AG04449 (cell line): ENCODE measurements at regions not wholly inside any gene's neighbourhood (a gene's known extent, or its start where the extent isn't known, plus 50 kb on each side); places are given as distances from the start of the nearest gene placed in this dataset.

Experiments used
- CTCF ChIA-PET: fragments of 350-600 bp; formaldehyde crosslinking; extraction: SDS; loops from one replicate; lab custom pipeline; 2021; ENCODE audit warnings: antibody characterized with exemption; lab: Yijun Ruan, JAX
- POLR2A ChIA-PET: fragments of 400-600, 350-600 bp; formaldehyde crosslinking; extraction: SDS; loops from one replicate; lab custom pipeline; 2020; ENCODE audit warnings: antibody characterized with exemption, inconsistent platforms; lab: Yijun Ruan, JAX
- DNase-seq: peaks from one replicate; pipeline ENCODE4 v3.0.0-alpha.2; 2010; ENCODE audit warnings: low read depth, low spot score
- H3K4me3 ChIP-seq: 2 replicates; pipeline ENCODE4 v1.5.1; 2011; ENCODE audit warnings: low read depth, mild to moderate bottlenecking, control low read depth, low read length
- CTCF ChIP-seq: IDR thresholded peaks from one replicate; pipeline ENCODE4 v1.5.1; 2011; ENCODE audit warnings: mild to moderate bottlenecking, moderate library complexity, low read length, control low read depth, inconsistent platforms; ENCODE audit not compliant: insufficient read depth; ENCODE audit errors: missing control alignments

GRCh38 chr2:72013726-72014125 is 133.9 kb downstream of the CYP26B1 start:
- ChIA-PET POLR2A (no interaction called here), CTCF (no interaction called here)
- TF ChIP-seq CTCF: no peak
- DNase-seq: no peak
- H3K4me3 ChIP-seq: no peak overlapping the region

- no peak for DNase-seq
- no peak overlapping the region for H3K4me3 ChIP-seq
- no peak for TF ChIP-seq CTCF
- ChIA-PET CTCF (interaction anchor here (1.6 kb wide), 1 partner anchor 9 kb away, joined by 3 read pairs; no protein-coding TSS in a partner anchor), POLR2A (no interaction called here)
These were observed 134.6 kb downstream of the CYP26B1 start for GRCh38 chr2:72012886-72013574.

- CTCF ChIA-PET: interaction anchor here (1.6 to 2.7 kb wide), 2 partner anchors 8 to 16 kb away, joined by 3 to 8 read pairs; no protein-coding TSS in a partner anchor
- no peak overlapping the region for H3K4me3 ChIP-seq
- TF ChIP-seq CTCF: no peak
- POLR2A ChIA-PET: no interaction called here
- DNase-seq: no peak
These were observed 135.9 kb downstream of the CYP26B1 start for GRCh38 chr2:72011791-72012190.

- H3K4me3 ChIP-seq: no peak overlapping the region
- no peak for TF ChIP-seq CTCF
- POLR2A ChIA-PET: no interaction called here
- DNase-seq: no peak
- CTCF ChIA-PET: interaction anchor here (1.6 to 2.7 kb wide), 2 partner anchors 8 to 16 kb away, joined by 3 to 8 read pairs; no protein-coding TSS in a partner anchor
These were observed 136.3 kb downstream of the CYP26B1 start for GRCh38 chr2:72011370-72011689.

- no peak for DNase-seq
- no peak for TF ChIP-seq CTCF
- H3K4me3 ChIP-seq: no peak overlapping the region
- CTCF ChIA-PET: interaction anchor here (2.7 kb wide), 1 partner anchor 15 kb away, joined by 8 read pairs; no protein-coding TSS in a partner anchor
- POLR2A ChIA-PET: no interaction called here
These were observed 136.9 kb downstream of the CYP26B1 start for GRCh38 chr2:72010647-72011369.

- ChIA-PET POLR2A (no interaction called here), CTCF (interaction anchor here (1.1 kb wide), 1 partner anchor 14 kb away, joined by 5 read pairs; no protein-coding TSS in a partner anchor)
- H3K4me3 ChIP-seq: no peak overlapping the region
- DNase-seq: no peak
- TF ChIP-seq CTCF: no peak
These were observed 139.1 kb downstream of the CYP26B1 start for GRCh38 chr2:72008608-72009007.
